ENCODE measurements at regions not wholly inside any gene's neighbourhood (a gene's known extent, or its start where the extent isn't known, plus 50 kb on each side); places are given as distances from the start of the nearest gene placed in this dataset.

GRCh38 chr13:99630269-99630898 is 129.1 kb downstream of the TM9SF2 start:
- DNase-seq = no peak

- no peak for DNase-seq
Measured at GRCh38 chr13:99629641-99630040, 128.4 kb downstream of the TM9SF2 start.

DNA sequence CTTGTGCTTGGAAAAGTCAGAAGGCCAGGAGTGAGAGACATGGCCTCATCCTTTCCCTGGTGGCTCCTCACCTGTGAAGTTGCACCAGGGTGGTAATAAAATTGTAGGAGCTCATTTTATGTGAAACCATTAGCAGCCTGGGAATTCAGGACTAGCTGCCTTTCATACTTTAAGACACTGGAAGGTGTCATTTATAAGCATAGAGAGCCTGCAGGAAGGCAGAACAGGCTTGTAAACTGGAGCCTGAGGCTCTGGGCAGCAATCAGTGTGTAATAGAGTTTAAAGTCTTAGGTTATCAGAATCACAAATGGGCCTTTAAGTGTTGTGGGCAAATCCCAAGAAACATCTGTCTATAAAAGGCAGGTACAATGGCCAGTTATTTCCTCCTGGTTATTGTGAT is 127.2 kb downstream of the TM9SF2 start:
- no peak for DNase-seq

DNA sequence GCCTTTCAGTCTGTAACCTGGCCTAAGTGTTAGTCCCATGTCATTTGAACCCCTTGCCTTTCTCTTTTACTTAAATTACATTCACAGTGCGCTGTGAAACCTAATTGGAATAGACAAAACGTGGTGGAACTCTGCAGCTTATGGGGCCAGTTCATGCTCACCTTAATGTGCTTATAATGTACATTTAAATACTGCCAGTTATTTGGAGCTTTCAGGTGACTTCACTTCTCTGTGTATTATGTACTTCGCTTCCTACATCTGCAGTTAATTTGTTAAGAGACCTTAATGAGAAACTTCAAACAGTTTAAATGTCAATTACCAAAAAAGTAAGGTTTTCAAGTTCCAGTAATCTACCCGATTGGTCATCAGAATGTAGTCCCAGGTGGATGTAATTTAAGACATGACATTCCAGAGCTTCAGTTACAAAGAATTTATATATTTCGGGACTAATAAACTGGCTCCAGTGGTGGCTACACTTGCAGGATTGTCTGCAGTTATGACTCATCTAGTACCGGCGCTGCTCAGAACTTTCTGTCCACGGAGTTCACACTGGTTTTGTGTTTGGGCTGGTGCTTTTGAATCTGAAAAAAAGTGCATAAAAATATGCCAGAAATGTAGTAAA is 125.3 kb downstream of the TM9SF2 start:
- no peak for DNase-seq

- no peak for DNase-seq
Measured at GRCh38 chr13:99624936-99625540, 123.8 kb downstream of the TM9SF2 start.

- DNase-seq = no peak
Measured at GRCh38 chr13:99620806-99621205, 119.5 kb downstream of the TM9SF2 start.

GRCh38 chr13:99619207-99619606 is 117.9 kb downstream of the TM9SF2 start:
- no peak for DNase-seq

- DNase-seq = no peak
Measured at GRCh38 chr13:99617474-99618255, 116.4 kb downstream of the TM9SF2 start.

DNA sequence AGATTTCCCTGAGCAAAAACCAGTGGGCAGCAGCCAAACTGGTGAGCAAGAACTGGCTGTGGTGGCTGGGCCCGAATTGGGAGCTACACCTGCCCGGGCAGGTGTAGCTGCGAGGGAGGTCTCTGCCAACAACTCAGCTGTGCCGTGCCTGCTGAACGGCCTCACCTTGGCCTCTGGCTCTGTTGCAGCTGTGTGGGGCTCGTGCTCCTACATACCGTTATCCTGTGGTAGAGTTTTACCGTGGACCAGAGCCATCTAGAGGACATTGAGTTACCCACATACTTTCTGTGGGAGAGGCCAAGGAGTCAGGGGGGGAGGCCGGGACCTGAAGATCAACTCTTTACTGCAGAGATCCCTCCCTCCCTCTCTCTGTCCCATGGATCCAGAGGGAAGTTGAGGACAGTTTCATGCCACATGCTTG is 113.2 kb downstream of the TM9SF2 start:
- no peak for DNase-seq
